Astrocyte (in vitro differentiated cells and primary cell): ENCODE measurements at regions not wholly inside any gene's neighbourhood (a gene's known extent, or its start where the extent isn't known, plus 50 kb on each side); places are given as distances from the start of the nearest gene placed in this dataset.

Experiments used
- DNase-seq: peaks from one replicate; pipeline ENCODE4 v3.0.0-alpha.2; 2010; ENCODE audit warnings: low read depth
- FAIRE-seq: peaks from 2 replicates; lab custom pipeline; 2011; peaks lifted over from hg19 to GRCh38; lab: Jason Lieb, UNC
- H2AFZ ChIP-seq: 2 replicates; pipeline ENCODE4 v1.6.0; 2012; ENCODE audit warnings: low read depth, low read length, inconsistent platforms
- H3K27ac ChIP-seq: 2 replicates; pipeline ENCODE4 v1.5.1; 2011; ENCODE audit warnings: low read depth, low read length, inconsistent platforms
- H3K27me3 ChIP-seq: 2 replicates; pipeline ENCODE4 v1.6.0; 2011; ENCODE audit warnings: low read length, inconsistent platforms; ENCODE audit not compliant: insufficient read depth
- H3K36me3 ChIP-seq: 2 replicates; pipeline ENCODE4 v1.5.1; 2011; ENCODE audit warnings: low read length, inconsistent platforms; ENCODE audit not compliant: insufficient read depth
- H3K4me1 ChIP-seq: 2 replicates; pipeline ENCODE4 v1.5.1; 2011; ENCODE audit warnings: low read length, inconsistent platforms; ENCODE audit not compliant: insufficient read depth
- H3K4me2 ChIP-seq: 2 replicates; pipeline ENCODE4 v1.6.0; 2012; ENCODE audit warnings: low read length, inconsistent platforms
- H3K4me3 ChIP-seq: 2 replicates; pipeline ENCODE4 v1.5.1; 2011; ENCODE audit warnings: low read depth, mild to moderate bottlenecking, low read length, inconsistent platforms; ENCODE audit not compliant: insufficient read depth
- H3K79me2 ChIP-seq: 2 replicates; pipeline ENCODE4 v1.6.0; 2012; ENCODE audit warnings: mild to moderate bottlenecking, low read length, inconsistent platforms; ENCODE audit not compliant: insufficient read depth
- H3K9ac ChIP-seq: 2 replicates; pipeline ENCODE4 v1.6.0; 2012; ENCODE audit warnings: mild to moderate bottlenecking, low read length, inconsistent platforms
- H3K9me3 ChIP-seq: 2 replicates; pipeline ENCODE4 v1.5.1; 2012; ENCODE audit warnings: low read depth, mild to moderate bottlenecking, low read length, inconsistent platforms; ENCODE audit not compliant: insufficient read depth
- H4K20me1 ChIP-seq: 2 replicates; pipeline ENCODE4 v1.6.0; 2012; ENCODE audit warnings: low read length, inconsistent platforms; ENCODE audit not compliant: insufficient read depth
- H3K27ac Mint-ChIP-seq: one replicate; pipeline ENCODE4 v1.8.0; 2021; ENCODE audit warnings: mild to moderate bottlenecking, mixed read lengths; ENCODE audit not compliant: unreplicated experiment
- H3K27me3 Mint-ChIP-seq: one replicate; pipeline ENCODE4 v1.8.0; 2021; ENCODE audit warnings: low read depth, mixed read lengths; ENCODE audit not compliant: unreplicated experiment
- H3K36me3 Mint-ChIP-seq: one replicate; pipeline ENCODE4 v1.8.0; 2021; ENCODE audit warnings: low read depth, mixed read lengths; ENCODE audit not compliant: unreplicated experiment
- H3K4me1 Mint-ChIP-seq: one replicate; pipeline ENCODE4 v1.8.0; 2021; ENCODE audit warnings: low read depth, mixed read lengths; ENCODE audit not compliant: unreplicated experiment
- H3K4me3 Mint-ChIP-seq: one replicate; pipeline ENCODE4 v1.8.0; 2021; ENCODE audit warnings: mild to moderate bottlenecking, moderate library complexity, mixed read lengths; ENCODE audit not compliant: unreplicated experiment
- H3K9me3 Mint-ChIP-seq: one replicate; pipeline ENCODE4 v1.8.0; 2021; ENCODE audit warnings: mild to moderate bottlenecking, mixed read lengths; ENCODE audit not compliant: unreplicated experiment
- EZH2 ChIP-seq: IDR thresholded peaks from 2 replicates; pipeline ENCODE4 v1.6.1; 2012; ENCODE audit warnings: mild to moderate bottlenecking, low read length, inconsistent platforms; ENCODE audit not compliant: insufficient read depth
- TF ChIP-seq, protein P1 (sequence below): IDR thresholded peaks from 2 replicates; pipeline ENCODE4 v1.5.1; 2011; ENCODE audit warnings: low read depth, mild to moderate bottlenecking, inconsistent platforms, low read length, moderate library complexity; ENCODE audit not compliant: insufficient read depth

DNA sequence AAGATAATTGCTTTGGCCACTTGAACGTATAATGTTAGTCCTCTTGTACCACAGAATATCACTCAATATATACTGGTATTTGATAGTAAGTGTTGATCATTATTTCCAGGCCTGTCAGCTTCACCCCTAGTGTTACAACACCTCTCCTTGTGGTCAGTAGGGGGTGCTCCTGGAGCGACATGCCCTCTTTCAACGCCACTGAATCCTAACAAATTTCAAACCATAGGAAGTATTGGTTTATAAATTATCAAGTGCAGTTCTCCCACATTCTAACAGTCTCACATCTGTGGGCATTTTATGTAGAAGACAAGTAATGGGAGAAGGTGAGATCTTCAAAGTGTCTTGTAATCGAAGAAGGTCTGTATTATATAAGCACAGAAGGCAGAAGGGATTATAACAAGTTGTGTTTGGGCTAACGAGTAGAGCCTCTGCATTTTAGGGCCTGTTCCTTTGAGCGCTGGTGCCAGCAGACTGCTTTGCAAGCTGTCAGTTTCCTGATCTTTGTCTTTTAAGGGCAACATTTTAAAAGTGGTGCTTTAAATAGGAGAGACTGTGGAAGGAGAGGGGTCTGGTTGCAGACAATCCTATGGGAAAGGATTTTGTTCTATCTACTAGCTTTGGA is 57.1 kb upstream of the CEP162 start:
- Histone ChIP-seq H3K79me2 (no peaks in the 10 kb centered on the region), H3K9me3 (no peaks in the 10 kb centered on the region), H3K27ac (no peak overlapping the region), H3K4me3 (no peak overlapping the region), H4K20me1 (no peaks in the 10 kb centered on the region), H3K4me1 (peaks cover 4% of the 10 kb centered on the region), H3K36me3 (no peaks in the 10 kb centered on the region), H2AFZ (no peak overlapping the region), H3K9ac (no peak overlapping the region), H3K4me2 (no peak overlapping the region), H3K27me3 (no peaks in the 10 kb centered on the region)
- FAIRE-seq (no peak), DNase-seq (no peak)
- Mint-ChIP-seq H3K36me3 (no peaks in the 10 kb centered on the region), H3K4me3 (no peak overlapping the region), H3K27ac (no peak overlapping the region), H3K4me1 (peaks cover 9% of the 10 kb centered on the region), H3K27me3 (no peaks in the 10 kb centered on the region), H3K9me3 (peaks cover 2% of the 10 kb centered on the region)
- TF ChIP-seq EZH2: no peak
- TF ChIP-seq, protein P1, sequence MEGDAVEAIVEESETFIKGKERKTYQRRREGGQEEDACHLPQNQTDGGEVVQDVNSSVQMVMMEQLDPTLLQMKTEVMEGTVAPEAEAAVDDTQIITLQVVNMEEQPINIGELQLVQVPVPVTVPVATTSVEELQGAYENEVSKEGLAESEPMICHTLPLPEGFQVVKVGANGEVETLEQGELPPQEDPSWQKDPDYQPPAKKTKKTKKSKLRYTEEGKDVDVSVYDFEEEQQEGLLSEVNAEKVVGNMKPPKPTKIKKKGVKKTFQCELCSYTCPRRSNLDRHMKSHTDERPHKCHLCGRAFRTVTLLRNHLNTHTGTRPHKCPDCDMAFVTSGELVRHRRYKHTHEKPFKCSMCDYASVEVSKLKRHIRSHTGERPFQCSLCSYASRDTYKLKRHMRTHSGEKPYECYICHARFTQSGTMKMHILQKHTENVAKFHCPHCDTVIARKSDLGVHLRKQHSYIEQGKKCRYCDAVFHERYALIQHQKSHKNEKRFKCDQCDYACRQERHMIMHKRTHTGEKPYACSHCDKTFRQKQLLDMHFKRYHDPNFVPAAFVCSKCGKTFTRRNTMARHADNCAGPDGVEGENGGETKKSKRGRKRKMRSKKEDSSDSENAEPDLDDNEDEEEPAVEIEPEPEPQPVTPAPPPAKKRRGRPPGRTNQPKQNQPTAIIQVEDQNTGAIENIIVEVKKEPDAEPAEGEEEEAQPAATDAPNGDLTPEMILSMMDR: peak; percentile 14

DNA sequence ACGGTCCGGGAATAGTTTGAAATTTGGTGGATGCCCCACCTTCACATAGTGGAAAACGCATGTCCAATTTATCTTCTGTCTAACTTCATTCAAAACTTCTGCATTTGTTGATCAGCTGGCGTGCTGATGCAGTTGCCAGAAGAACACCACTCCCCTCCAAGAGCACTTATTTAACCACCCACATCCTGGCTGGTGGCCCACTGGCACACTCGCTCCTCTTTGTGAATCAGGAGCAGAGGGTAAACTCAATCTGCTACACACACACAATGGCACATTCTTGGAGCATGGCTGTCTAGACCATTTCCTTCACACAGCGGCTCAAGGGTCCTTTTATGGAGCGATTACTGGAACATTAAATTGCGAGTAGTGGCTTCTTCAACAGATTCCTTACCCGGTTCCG is 55.1 kb upstream of the CEP162 start:
- Histone ChIP-seq H3K9me3 (no peaks in the 10 kb centered on the region), H4K20me1 (no peaks in the 10 kb centered on the region), H3K4me1 (peaks cover 4% of the 10 kb centered on the region), H3K79me2 (no peaks in the 10 kb centered on the region), H3K36me3 (no peaks in the 10 kb centered on the region), H3K27me3 (no peaks in the 10 kb centered on the region), H3K4me2 (peak overlapping the region; percentile 58), H2AFZ (peak overlapping the region; percentile 54), H3K27ac (no peak overlapping the region), H3K9ac (no peak overlapping the region), H3K4me3 (no peak overlapping the region)
- H3K4me3 Mint-ChIP-seq: no peak overlapping the region
- TF ChIP-seq, protein P1: no peak
- no peak for TF ChIP-seq EZH2
- H3K27me3 Mint-ChIP-seq: no peaks in the 10 kb centered on the region
- no peaks in the 10 kb centered on the region for H3K9me3 Mint-ChIP-seq
- DNase-seq (peak; percentile 79), FAIRE-seq (no peak)
- no peak overlapping the region for H3K27ac Mint-ChIP-seq
- no peaks in the 10 kb centered on the region for H3K36me3 Mint-ChIP-seq
- H3K4me1 Mint-ChIP-seq: peaks cover 9% of the 10 kb centered on the region

DNA sequence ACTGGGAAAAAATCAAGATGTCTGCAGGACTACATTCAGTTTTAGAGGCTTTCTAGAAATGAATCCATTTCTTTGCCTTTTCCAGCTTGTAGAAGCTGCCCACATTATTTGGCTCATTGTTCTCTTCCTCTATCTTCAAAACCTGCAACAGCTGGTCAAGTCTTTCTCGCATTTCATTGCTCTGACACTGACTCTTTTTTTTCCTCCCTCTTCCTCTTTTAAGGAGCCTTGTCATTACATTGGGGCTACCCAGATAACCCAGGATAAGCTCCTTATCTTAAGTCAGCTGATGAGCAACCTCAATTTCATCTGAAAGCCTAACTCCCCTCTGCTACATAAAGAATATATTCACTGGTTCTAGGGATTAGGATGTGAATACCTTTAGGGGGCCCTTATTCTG is 53.2 kb upstream of the CEP162 start:
- Mint-ChIP-seq H3K9me3 (no peaks in the 10 kb centered on the region), H3K27me3 (no peaks in the 10 kb centered on the region), H3K4me1 (peaks cover 9% of the 10 kb centered on the region), H3K36me3 (no peaks in the 10 kb centered on the region), H3K27ac (no peak overlapping the region), H3K4me3 (no peak overlapping the region)
- H3K4me2 ChIP-seq: no peak overlapping the region
- H3K27ac ChIP-seq: no peak overlapping the region
- DNase-seq (no peak), FAIRE-seq (no peak)
- no peak overlapping the region for H3K4me3 ChIP-seq
- H3K27me3 ChIP-seq: no peaks in the 10 kb centered on the region
- H3K36me3 ChIP-seq: no peaks in the 10 kb centered on the region
- no peaks in the 10 kb centered on the region for H3K9me3 ChIP-seq
- H2AFZ ChIP-seq: no peak overlapping the region
- no peaks in the 10 kb centered on the region for H4K20me1 ChIP-seq
- H3K9ac ChIP-seq: no peak overlapping the region
- TF ChIP-seq, protein P1: no peak
- TF ChIP-seq EZH2: no peak
- H3K4me1 ChIP-seq: peaks cover 4% of the 10 kb centered on the region
- H3K79me2 ChIP-seq: no peaks in the 10 kb centered on the region
